ENCODE measurements at regions not wholly inside any gene's neighbourhood (a gene's known extent, or its start where the extent isn't known, plus 50 kb on each side); places are given as distances from the start of the nearest gene placed in this dataset.

GRCh38 chr2:38131676-38132075 lies 55.7 kb upstream of the CYP1B1 start:
- DNase-seq (ENCODE audit: low read depth), result no peak
- TF ChIP-seq CTCF (IDR thresholded peaks at IDR 0.05; ENCODE audit: low read length, missing control alignments), result no peak
- H3K4me3 ChIP-seq (replicated peaks; ENCODE audit: low read depth, low read length), result no peak overlapping the region

GRCh38 chr2:38130876-38131275 lies 54.9 kb upstream of the CYP1B1 start:
- no peak for TF ChIP-seq CTCF (IDR thresholded peaks at IDR 0.05; ENCODE audit: low read length, missing control alignments)
- no peak for DNase-seq (ENCODE audit: low read depth)
- no peak overlapping the region for H3K4me3 ChIP-seq (replicated peaks; ENCODE audit: low read depth, low read length)

- TF ChIP-seq CTCF (IDR thresholded peaks at IDR 0.05; ENCODE audit: low read length, missing control alignments), result no peak
- H3K4me3 ChIP-seq (replicated peaks; ENCODE audit: low read depth, low read length), result no peak overlapping the region
- DNase-seq (ENCODE audit: low read depth), result no peak
These were observed 54.0 kb upstream of the CYP1B1 start for GRCh38 chr2:38129987-38130386.

- no peak for DNase-seq (ENCODE audit: low read depth)
- no peak overlapping the region for H3K4me3 ChIP-seq (replicated peaks; ENCODE audit: low read depth, low read length)
- no peak for TF ChIP-seq CTCF (IDR thresholded peaks at IDR 0.05; ENCODE audit: low read length, missing control alignments)
These were observed 53.5 kb upstream of the CYP1B1 start for GRCh38 chr2:38129481-38129880.

GRCh38 chr2:38128653-38129052 lies 52.7 kb upstream of the CYP1B1 start:
- no peak for TF ChIP-seq CTCF (IDR thresholded peaks at IDR 0.05; ENCODE audit: low read length, missing control alignments)
- peak; percentile 65 for DNase-seq (ENCODE audit: low read depth)
- no peak overlapping the region for H3K4me3 ChIP-seq (replicated peaks; ENCODE audit: low read depth, low read length)

- H3K4me3 ChIP-seq (replicated peaks; ENCODE audit: low read depth, low read length), result no peak overlapping the region
- DNase-seq (ENCODE audit: low read depth), result no peak
- no peak for TF ChIP-seq CTCF (IDR thresholded peaks at IDR 0.05; ENCODE audit: low read length, missing control alignments)
These were observed 51.3 kb upstream of the CYP1B1 start for GRCh38 chr2:38127277-38127676.

GRCh38 chr2:38125842-38126241 lies 49.9 kb upstream of the CYP1B1 start:
- DNase-seq (ENCODE audit: low read depth), result no peak
- no peak for TF ChIP-seq CTCF (IDR thresholded peaks at IDR 0.05; ENCODE audit: low read length, missing control alignments)
- no peak overlapping the region for H3K4me3 ChIP-seq (replicated peaks; ENCODE audit: low read depth, low read length)
